ENCODE measurements at regions not wholly inside any gene's neighbourhood (a gene's known extent, or its start where the extent isn't known, plus 50 kb on each side); places are given as distances from the start of the nearest gene placed in this dataset.

GRCh38 chr4:185071236-185071811 is 53.0 kb downstream of the HELT start:
- no peaks in the 10 kb centered on the region for H3K36me3 Mint-ChIP-seq (ENCODE audit: low read depth)
- no peaks in the 10 kb centered on the region for H3K4me1 Mint-ChIP-seq
- H3K4me3 Mint-ChIP-seq: no peak overlapping the region
- no peaks in the 10 kb centered on the region for H3K9me3 Mint-ChIP-seq
- no peak overlapping the region for H3K27ac Mint-ChIP-seq
- H3K27me3 Mint-ChIP-seq: peaks cover 29% of the 10 kb centered on the region
- DNase-seq: no peak
- ChIA-PET CTCF (interaction anchor here (1.0 kb wide), 1 partner anchor 25 kb away, joined by 4 read pairs; no protein-coding TSS in a partner anchor), POLR2A (no interaction called here)

DNA sequence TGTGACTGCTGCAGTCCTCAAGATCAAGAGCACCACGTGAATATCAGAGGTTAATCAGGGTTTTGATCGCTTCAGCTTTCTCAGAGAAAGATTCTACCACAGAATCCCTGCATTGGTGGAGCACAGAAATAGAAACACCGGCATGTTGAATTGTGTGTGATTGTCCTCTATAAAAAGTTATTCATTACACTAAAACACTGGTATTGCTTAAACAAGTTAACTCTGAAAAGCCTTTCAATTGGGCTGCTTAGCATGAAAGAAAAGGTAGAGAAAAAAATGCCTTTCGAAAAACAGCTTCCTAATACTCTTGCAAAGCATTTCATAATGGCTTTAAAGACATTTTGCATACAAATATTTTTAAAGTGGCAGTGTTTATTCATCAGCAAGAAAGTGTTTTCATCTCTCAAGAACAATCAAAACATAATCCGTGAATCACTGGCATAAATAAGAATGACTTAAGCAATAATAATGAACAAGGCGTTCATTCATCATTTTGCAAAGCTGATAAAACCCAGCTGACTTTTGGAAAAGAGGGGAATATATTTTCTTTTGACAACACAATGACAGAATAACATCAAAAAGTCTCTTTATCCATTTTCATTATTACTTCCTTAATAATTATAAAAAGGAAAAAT is 61.1 kb downstream of the HELT start:
- DNase-seq: no peak
- ChIA-PET CTCF (no interaction called here), POLR2A (no interaction called here)
- Mint-ChIP-seq H3K4me3 (no peak overlapping the region), H3K36me3 (ENCODE audit: low read depth) (no peaks in the 10 kb centered on the region), H3K27ac (no peak overlapping the region), H3K4me1 (no peaks in the 10 kb centered on the region), H3K27me3 (peaks cover 22% of the 10 kb centered on the region), H3K9me3 (no peaks in the 10 kb centered on the region)

DNA sequence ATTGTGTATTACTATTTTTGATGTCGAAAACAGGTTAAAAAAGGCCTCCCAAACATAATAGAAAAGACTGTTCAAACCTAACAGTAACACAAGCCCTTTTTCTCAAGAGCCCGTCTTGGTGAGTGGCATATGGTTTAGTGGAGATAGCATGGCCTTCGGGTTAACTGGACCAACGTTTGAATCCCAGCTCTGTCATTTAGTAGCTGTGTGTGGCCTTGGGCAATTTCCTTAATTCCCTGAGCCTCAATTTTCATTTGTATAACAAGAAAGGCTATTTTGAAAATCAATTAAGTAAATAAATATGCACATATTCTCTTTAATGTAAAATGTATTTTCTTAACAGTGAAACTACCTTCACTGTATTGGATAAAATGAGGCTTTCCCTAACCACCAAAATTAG is 62.3 kb downstream of the HELT start:
- H3K4me1 Mint-ChIP-seq: no peaks in the 10 kb centered on the region
- no peak for DNase-seq
- POLR2A ChIA-PET: no interaction called here
- CTCF ChIA-PET: no interaction called here
- no peaks in the 10 kb centered on the region for H3K9me3 Mint-ChIP-seq
- H3K36me3 Mint-ChIP-seq (ENCODE audit: low read depth): no peaks in the 10 kb centered on the region
- no peak overlapping the region for H3K4me3 Mint-ChIP-seq
- H3K27me3 Mint-ChIP-seq: peaks cover 25% of the 10 kb centered on the region
- no peak overlapping the region for H3K27ac Mint-ChIP-seq

DNA sequence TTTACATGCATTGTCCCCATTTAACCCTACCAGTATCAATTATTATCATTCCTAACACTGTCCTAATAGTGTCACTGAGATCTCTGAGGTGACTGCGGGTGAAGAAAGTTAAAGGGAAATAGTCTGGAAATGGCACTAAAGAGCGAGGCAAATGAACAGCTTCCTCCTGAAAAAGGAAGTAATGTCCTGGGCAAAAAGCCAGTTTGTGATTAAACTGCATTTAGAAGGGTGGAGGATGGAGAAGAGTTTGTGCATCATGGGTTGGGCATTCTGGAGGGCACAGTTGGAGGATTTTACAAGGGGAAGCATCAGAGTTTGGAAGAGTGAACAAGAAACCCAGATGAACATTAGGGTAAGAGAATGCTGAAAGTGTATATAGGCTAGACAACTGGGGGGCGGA is 60.5 kb upstream of the SLC25A4 start:
- ChIA-PET CTCF (interaction anchor here (0.9 to 1.4 kb wide), 2 partner anchors 8 to 52 kb away, joined by 3 to 4 read pairs; no protein-coding TSS in a partner anchor), POLR2A (no interaction called here)
- Mint-ChIP-seq H3K36me3 (ENCODE audit: low read depth) (no peaks in the 10 kb centered on the region), H3K4me1 (no peaks in the 10 kb centered on the region), H3K27ac (no peak overlapping the region), H3K27me3 (peaks cover 28% of the 10 kb centered on the region), H3K9me3 (no peaks in the 10 kb centered on the region), H3K4me3 (no peak overlapping the region)
- DNase-seq: no peak

GRCh38 chr4:185086053-185086452 is 57.0 kb upstream of the SLC25A4 start:
- Mint-ChIP-seq H3K36me3 (ENCODE audit: low read depth) (no peaks in the 10 kb centered on the region), H3K4me3 (no peak overlapping the region), H3K9me3 (no peaks in the 10 kb centered on the region), H3K4me1 (no peaks in the 10 kb centered on the region), H3K27ac (no peak overlapping the region), H3K27me3 (peaks cover 36% of the 10 kb centered on the region)
- CTCF ChIA-PET: interaction anchor here (2.5 kb wide), 1 partner anchor 46 kb away, joined by 6 read pairs; no protein-coding TSS in a partner anchor
- POLR2A ChIA-PET: no interaction called here
- DNase-seq: no peak

- ChIA-PET CTCF (no interaction called here), POLR2A (no interaction called here)
- Mint-ChIP-seq H3K4me1 (no peaks in the 10 kb centered on the region), H3K4me3 (no peak overlapping the region), H3K27me3 (peaks cover 34% of the 10 kb centered on the region), H3K9me3 (no peaks in the 10 kb centered on the region), H3K36me3 (ENCODE audit: low read depth) (no peaks in the 10 kb centered on the region), H3K27ac (no peak overlapping the region)
- DNase-seq: no peak
Measured at GRCh38 chr4:185088899-185089298, 54.2 kb upstream of the SLC25A4 start.

DNA sequence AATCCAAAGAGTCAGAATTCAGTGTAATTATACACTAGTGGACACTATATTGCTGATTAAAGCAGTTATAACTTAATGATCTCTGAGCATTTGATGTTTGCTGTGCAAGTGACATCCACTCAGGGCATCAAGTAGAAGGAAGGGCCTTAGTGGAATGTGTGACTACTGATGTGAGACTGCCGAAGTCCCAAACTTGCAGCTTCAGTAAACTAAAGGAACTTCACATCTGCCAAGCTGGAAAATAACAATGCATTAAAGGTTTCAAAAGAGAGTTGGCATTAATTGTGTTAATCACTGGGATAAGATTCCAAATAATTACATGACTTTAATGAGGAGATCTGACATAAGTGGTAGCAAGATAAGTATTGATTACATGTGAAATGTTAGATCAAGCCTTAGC is 52.5 kb upstream of the SLC25A4 start:
- Mint-ChIP-seq H3K27ac (no peak overlapping the region), H3K36me3 (ENCODE audit: low read depth) (no peaks in the 10 kb centered on the region), H3K27me3 (peaks cover 28% of the 10 kb centered on the region), H3K9me3 (no peaks in the 10 kb centered on the region), H3K4me3 (no peak overlapping the region), H3K4me1 (no peaks in the 10 kb centered on the region)
- DNase-seq: no peak
- ChIA-PET POLR2A (no interaction called here), CTCF (no interaction called here)

DNA sequence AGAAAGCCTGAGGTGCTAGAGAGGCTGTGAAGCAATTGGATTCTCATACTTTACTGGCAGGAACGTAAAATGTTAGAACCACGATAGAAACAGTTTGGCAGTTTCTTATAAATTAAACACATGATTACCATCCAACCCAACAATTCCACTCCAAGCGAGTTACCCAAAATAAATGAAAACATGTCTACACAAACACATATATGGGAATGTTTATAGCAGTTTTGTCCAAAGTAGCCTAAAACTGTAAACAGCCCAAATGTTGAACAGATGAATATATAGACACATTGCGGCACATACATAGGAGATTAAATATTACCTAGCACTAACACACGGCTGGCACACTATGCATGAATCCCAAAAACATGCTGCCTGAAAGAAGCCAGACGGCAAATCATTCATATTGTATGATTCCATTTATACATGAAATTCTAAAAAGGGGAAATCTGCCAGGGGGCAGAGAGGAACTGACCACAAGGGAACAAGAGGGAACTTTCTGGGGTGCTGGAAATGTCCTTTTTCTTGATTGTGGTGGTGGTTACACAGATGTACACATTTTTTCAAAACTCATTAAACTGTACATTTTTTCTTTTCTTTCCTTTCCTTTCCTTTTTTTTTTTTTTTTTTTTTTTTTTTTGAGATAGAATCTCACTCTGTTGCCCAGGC is 50.4 kb upstream of the SLC25A4 start:
- DNase-seq: no peak
- no peaks in the 10 kb centered on the region for H3K36me3 Mint-ChIP-seq (ENCODE audit: low read depth)
- peaks cover 30% of the 10 kb centered on the region for H3K27me3 Mint-ChIP-seq
- no peak overlapping the region for H3K27ac Mint-ChIP-seq
- no peaks in the 10 kb centered on the region for H3K4me1 Mint-ChIP-seq
- ChIA-PET POLR2A (no interaction called here), CTCF (interaction anchor here (0.6 kb wide), 1 partner anchor 14 kb away, joined by 3 read pairs; no protein-coding TSS in a partner anchor)
- H3K4me3 Mint-ChIP-seq: no peak overlapping the region
- H3K9me3 Mint-ChIP-seq: no peaks in the 10 kb centered on the region

All from activated CD4-positive, alpha-beta memory T cell treated with anti-CD3 and anti-CD28 coated beads, Interleukin-2, amount 10 ng/mL, durations not matched to agents 7 days and 5 days (primary cell).